Stimulated activated CD4-positive, alpha-beta T cell treated with anti-CD3 and anti-CD28 coated beads, Interleukin-1b, Interleukin-23, amount 100 ng/mL, for 1 hour (primary cell): ENCODE measurements at regions not wholly inside any gene's neighbourhood (a gene's known extent, or its start where the extent isn't known, plus 50 kb on each side); places are given as distances from the start of the nearest gene placed in this dataset.

Experiments used
- DNase-seq, 2 donors: peaks; one replicate each; pipeline ENCODE4 v3.0.0-alpha.2; 2020; ENCODE audit warnings: low read depth in 2 of 2

- no peak for DNase-seq
Observed at GRCh38 chr2:174668075-174668474, 70.5 kb upstream of the WIPF1 start.

DNA sequence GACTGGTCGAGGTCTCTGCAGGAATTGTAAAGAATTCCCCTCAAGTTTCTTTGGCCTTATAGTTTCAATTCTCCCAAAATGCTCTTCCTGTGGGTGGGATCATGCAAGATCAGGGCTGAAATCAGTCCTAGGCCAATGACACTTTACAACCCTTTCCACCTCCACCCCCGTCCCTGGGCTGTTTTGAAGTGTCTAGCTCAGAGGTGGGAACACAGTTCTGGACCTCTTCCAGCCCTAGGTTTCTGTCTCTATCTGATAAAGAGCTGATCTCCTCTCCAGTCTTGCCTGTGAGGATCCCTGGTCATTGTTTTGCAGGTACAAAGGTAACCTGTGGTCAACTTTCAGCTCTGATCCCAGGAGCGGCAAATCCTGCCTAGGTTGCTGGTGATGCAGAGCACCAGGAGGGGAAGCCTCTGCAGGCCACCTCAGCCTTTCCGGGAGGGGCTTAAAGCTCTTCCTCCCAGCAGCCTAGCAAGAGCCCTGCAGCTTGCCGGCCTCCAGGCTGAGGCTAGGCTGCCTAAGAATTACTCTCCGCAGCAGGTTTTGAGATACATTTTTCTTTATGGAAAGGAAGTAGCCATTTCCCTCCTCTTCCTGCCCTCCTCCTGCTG, 69.8 kb upstream of the WIPF1 start:
- DNase-seq: no peak

DNA sequence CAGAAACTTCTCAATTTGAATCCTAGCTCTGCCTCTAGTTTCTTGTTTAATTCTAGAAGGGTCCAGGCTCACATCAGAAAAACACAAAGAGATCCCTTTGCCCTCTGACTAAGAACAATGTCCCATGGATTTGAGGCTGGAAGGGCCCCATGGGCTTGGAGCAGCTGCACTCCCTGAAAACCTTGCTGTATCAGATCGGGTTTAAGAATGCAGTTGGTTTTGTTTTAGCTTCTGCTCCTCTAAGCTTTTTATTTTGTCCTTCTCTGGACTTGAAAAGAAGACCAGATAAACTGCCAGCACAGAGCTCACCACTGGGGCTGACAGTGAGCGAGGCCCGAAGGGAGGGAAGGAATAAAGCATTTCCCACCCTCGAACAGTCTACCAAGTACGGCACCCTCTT, 69.2 kb upstream of the WIPF1 start:
- no peak for DNase-seq

DNA sequence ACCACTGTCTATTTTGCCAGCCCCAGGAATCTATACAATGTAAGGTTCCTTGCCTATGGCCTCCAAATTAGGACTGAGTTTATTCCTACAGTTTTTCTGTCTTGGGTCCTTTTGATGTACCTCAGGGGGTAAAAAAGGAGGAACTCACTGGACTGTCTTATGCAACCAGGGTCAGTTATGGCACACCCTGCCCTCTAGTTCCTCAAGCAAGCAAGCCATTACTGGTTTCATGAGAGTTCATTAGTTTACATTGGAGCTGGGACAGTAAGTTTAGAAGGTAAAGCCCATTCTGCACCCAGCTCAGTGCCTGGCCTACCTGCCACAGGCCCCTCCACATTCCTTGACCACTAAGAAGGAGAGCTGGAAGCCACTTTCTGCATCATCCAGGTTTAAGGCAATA, 68.7 kb upstream of the WIPF1 start:
- no peak for DNase-seq

DNA sequence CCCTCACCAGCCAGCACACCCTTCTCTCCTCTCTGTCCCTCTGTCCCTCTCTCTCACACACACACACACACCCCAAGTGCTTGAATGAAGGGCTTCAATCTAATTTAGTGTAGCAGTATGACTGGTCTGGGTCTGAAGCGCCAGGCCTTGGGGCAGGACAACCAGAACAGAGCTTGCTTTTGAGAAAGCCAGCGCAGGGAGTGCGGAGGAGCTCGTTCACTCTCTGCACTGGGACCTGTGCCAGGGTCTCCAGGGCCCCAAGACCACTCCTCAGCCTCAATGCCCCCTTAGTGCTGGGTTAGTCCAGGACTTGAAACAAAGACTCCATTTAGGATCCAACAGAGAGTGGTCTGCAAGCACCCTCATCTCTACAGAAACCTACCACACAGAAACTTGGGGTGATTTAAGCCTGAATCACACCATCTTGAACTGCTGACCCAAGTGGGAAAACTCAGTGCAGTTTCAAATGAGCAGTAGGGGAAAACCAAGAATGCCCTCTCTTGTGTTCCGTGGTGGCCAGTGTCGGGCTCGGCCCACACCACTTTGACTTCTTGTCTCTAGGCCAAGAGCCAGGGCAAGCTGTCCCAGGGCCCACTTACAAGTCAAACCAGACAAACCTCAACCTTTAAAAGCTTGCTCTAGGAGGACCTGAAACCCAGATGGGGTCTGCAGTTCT, 66.6 kb upstream of the WIPF1 start:
- no peak for DNase-seq

- DNase-seq: no peak
Observed at GRCh38 chr2:174663550-174663949, 65.9 kb upstream of the WIPF1 start.

GRCh38 chr2:174662859-174663258, 65.3 kb upstream of the WIPF1 start:
- no peak for DNase-seq

GRCh38 chr2:174662459-174662858, 64.9 kb upstream of the WIPF1 start:
- no peak for DNase-seq

DNA sequence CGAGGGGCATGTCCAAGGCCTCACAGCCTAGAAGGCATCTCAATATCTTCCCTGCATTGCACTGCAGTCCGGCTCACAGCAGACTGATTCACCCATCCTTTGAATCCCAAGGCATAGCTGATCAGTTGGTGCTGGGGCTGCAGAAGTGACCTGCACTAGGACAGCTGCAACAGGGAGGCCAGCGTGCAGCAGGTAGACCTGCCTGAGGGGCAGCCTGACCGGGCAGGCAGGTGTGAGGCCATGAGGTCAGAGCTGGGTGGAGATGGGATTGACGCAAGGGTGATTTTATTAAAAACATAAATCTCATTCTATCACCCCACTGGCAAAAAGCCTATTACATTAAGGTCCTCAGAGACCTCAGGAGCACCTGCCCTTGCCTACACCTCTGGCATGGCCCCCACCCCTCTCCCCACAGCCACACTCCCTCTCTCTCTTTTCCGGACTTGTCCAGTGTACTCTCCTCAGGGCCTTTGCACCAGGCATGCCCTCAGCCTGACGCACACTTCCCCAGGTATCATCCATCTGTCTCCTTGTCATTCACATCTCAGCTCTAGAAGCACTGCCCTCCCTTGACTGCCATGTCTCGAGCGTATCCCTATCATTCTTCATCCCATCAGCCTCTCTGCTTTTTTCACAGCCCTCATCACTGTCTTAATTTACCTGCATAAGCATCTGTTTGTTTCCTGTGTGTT, 63.5 kb upstream of the WIPF1 start:
- no peak for DNase-seq

DNA sequence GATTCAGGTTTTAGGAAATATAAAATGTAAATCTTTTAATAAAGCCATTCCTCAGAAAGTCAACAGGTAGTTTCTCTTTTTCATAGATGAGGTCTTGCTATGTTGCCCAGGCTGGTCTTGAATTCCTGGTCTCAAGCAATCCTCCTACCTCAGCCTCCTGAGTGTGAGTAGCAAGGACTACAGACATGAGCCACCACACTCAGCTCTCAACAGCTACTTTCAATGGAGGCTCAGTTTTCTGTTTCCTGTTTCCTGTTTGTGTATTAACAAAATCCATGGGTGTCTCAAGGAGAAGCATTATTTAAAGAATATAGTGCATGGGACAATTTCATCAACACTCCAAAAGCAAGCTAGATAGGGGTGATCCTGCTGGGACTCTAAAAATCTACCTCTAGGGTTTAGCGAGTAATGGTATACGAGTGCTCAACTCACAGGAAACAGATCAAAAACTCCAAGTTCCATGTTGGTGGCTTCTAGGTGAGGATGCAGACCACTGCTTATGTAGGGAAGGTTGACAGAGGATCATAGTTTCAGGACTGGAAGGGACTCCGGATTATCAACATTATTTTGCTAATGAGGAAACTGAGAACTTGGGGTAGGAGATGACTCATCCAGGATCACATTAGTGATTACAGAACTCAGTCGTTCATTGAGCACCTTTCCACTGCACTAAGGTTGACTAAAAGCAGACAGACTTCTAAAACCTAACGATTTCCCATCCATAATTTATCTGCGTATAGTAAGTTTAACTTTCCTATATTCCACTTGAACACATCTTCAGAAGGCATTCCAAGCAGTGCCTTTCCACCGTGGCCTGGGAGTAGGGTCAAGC, 61.7 kb upstream of the WIPF1 start:
- no peak for DNase-seq

- DNase-seq: no peak
Observed at GRCh38 chr2:174656676-174657176, 59.1 kb upstream of the WIPF1 start.

DNA sequence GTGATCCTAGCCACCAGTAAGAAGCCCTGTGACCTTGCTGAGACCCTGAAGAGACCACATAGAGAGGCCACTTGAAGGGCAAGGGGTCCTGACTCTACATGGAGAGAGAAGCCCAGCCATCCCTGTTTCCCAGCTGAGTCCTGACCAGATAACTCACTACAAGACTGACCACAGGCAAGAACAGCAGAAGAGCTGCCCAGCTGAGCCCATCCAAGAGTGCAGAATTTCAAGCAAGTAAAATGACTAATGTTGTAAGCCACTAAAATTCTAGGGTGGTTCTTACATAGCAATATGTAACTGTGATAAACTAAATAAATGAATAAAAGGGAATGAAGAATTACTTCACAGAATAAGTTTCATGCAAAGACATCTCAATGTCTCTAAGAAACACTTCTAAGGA, 58.4 kb upstream of the WIPF1 start:
- DNase-seq: no peak

- no peak for DNase-seq
Observed at GRCh38 chr2:174654419-174654941, 56.9 kb upstream of the WIPF1 start.

GRCh38 chr2:174648896-174649295, 51.3 kb upstream of the WIPF1 start:
- no peak for DNase-seq
